Activated T-cell treated with anti-CD3 and anti-CD28 coated beads, Interleukin-2, amount 50 U/mL, for 24 hours (primary cell): ENCODE measurements at regions not wholly inside any gene's neighbourhood (a gene's known extent, or its start where the extent isn't known, plus 50 kb on each side); places are given as distances from the start of the nearest gene placed in this dataset.
"Not testable (repeated sequence)": the region's sequence is repeated elsewhere in the genome, so short reads cannot be mapped to it uniquely, and the experiment has no call there.

Source experiments
- DNase-seq: peaks from one replicate; pipeline ENCODE4 v3.0.0-alpha.2; 2020
- H3K27ac Mint-ChIP-seq: 2 replicates; pipeline ENCODE4 v1.8.0; 2020; ENCODE audit warnings: mild to moderate bottlenecking, mixed read lengths
- H3K27me3 Mint-ChIP-seq: 2 replicates; pipeline ENCODE4 v1.8.0; 2020; ENCODE audit warnings: mixed read lengths
- H3K36me3 Mint-ChIP-seq: 2 replicates; pipeline ENCODE4 v1.8.0; 2020; ENCODE audit warnings: low read depth, mixed read lengths
- H3K4me1 Mint-ChIP-seq: 2 replicates; pipeline ENCODE4 v1.8.0; 2020; ENCODE audit warnings: low read depth, mixed read lengths
- H3K4me3 Mint-ChIP-seq: 2 replicates; pipeline ENCODE4 v1.8.0; 2020; ENCODE audit warnings: mild to moderate bottlenecking, moderate library complexity, mixed read lengths
- H3K9me3 Mint-ChIP-seq: 2 replicates; pipeline ENCODE4 v1.8.0; 2020; ENCODE audit warnings: mixed read lengths

- DNase-seq, H3K36me3 Mint-ChIP-seq, H3K27ac Mint-ChIP-seq, H3K4me3 Mint-ChIP-seq, H3K4me1 Mint-ChIP-seq, H3K9me3 Mint-ChIP-seq, H3K27me3 Mint-ChIP-seq: not testable (repeated sequence)
Observed at GRCh38 chr16:21370791-21371190, 92.7 kb upstream of the CRYM start.

GRCh38 chr16:21368973-21369942, 91.2 kb upstream of the CRYM start:
- not testable (repeated sequence) for H3K4me3 Mint-ChIP-seq, H3K9me3 Mint-ChIP-seq, H3K27me3 Mint-ChIP-seq, H3K36me3 Mint-ChIP-seq, H3K27ac Mint-ChIP-seq, DNase-seq, H3K4me1 Mint-ChIP-seq

- not testable (repeated sequence) for DNase-seq, H3K4me3 Mint-ChIP-seq, H3K36me3 Mint-ChIP-seq, H3K4me1 Mint-ChIP-seq, H3K27me3 Mint-ChIP-seq, H3K9me3 Mint-ChIP-seq, H3K27ac Mint-ChIP-seq
Observed at GRCh38 chr16:21367733-21368421, 89.8 kb upstream of the CRYM start.

GRCh38 chr16:21366998-21367397, 88.9 kb upstream of the CRYM start:
- not testable (repeated sequence) for H3K4me3 Mint-ChIP-seq, H3K36me3 Mint-ChIP-seq, H3K27me3 Mint-ChIP-seq, H3K9me3 Mint-ChIP-seq, H3K4me1 Mint-ChIP-seq, DNase-seq, H3K27ac Mint-ChIP-seq

- H3K27me3 Mint-ChIP-seq, H3K4me3 Mint-ChIP-seq: not testable (repeated sequence)
Observed at GRCh38 chr16:21365541-21365940, 87.5 kb upstream of the CRYM start.

GRCh38 chr16:21363550-21364223, 85.6 kb upstream of the CRYM start:
- not testable (repeated sequence) for H3K9me3 Mint-ChIP-seq, DNase-seq, H3K4me3 Mint-ChIP-seq, H3K4me1 Mint-ChIP-seq, H3K36me3 Mint-ChIP-seq, H3K27ac Mint-ChIP-seq
- H3K27me3 Mint-ChIP-seq, result peaks cover 17% of the 10 kb centered on the region

More at GRCh38 chr16:21365541-21365940, 87.5 kb upstream of the CRYM start:
- not testable (repeated sequence) for H3K36me3 Mint-ChIP-seq, H3K4me1 Mint-ChIP-seq, H3K9me3 Mint-ChIP-seq, H3K27ac Mint-ChIP-seq, DNase-seq

GRCh38 chr16:21361612-21362227, 83.6 kb upstream of the CRYM start:
- peaks cover 19% of the 10 kb centered on the region for H3K27me3 Mint-ChIP-seq
- H3K27ac Mint-ChIP-seq, result not testable (repeated sequence)

GRCh38 chr16:21361045-21361444, 83.0 kb upstream of the CRYM start:
- H3K27me3 Mint-ChIP-seq, result peaks cover 25% of the 10 kb centered on the region
- not testable (repeated sequence) for H3K9me3 Mint-ChIP-seq, H3K27ac Mint-ChIP-seq, H3K4me1 Mint-ChIP-seq, DNase-seq, H3K36me3 Mint-ChIP-seq, H3K4me3 Mint-ChIP-seq

More at GRCh38 chr16:21361612-21362227, 83.6 kb upstream of the CRYM start:
- not testable (repeated sequence) for DNase-seq, H3K4me3 Mint-ChIP-seq, H3K36me3 Mint-ChIP-seq, H3K9me3 Mint-ChIP-seq, H3K4me1 Mint-ChIP-seq

GRCh38 chr16:21359513-21359912, 81.4 kb upstream of the CRYM start:
- H3K27me3 Mint-ChIP-seq, result peaks cover 32% of the 10 kb centered on the region
- H3K36me3 Mint-ChIP-seq, DNase-seq, H3K9me3 Mint-ChIP-seq, H3K4me3 Mint-ChIP-seq, H3K27ac Mint-ChIP-seq, H3K4me1 Mint-ChIP-seq: not testable (repeated sequence)

GRCh38 chr16:21358261-21358795, 80.2 kb upstream of the CRYM start:
- not testable (repeated sequence) for H3K36me3 Mint-ChIP-seq, H3K4me1 Mint-ChIP-seq, H3K9me3 Mint-ChIP-seq, H3K27ac Mint-ChIP-seq, H3K4me3 Mint-ChIP-seq, DNase-seq
- H3K27me3 Mint-ChIP-seq, result peaks cover 36% of the 10 kb centered on the region

- not testable (repeated sequence) for H3K4me1 Mint-ChIP-seq, H3K9me3 Mint-ChIP-seq, DNase-seq, H3K27ac Mint-ChIP-seq, H3K36me3 Mint-ChIP-seq, H3K4me3 Mint-ChIP-seq
- H3K27me3 Mint-ChIP-seq, result peaks cover 32% of the 10 kb centered on the region
Observed at GRCh38 chr16:21356308-21356707, 78.2 kb upstream of the CRYM start.

GRCh38 chr16:21351433-21351832, 73.3 kb upstream of the CRYM start:
- DNase-seq, H3K4me3 Mint-ChIP-seq, H3K27ac Mint-ChIP-seq, H3K9me3 Mint-ChIP-seq, H3K4me1 Mint-ChIP-seq, H3K36me3 Mint-ChIP-seq: not testable (repeated sequence)
- H3K27me3 Mint-ChIP-seq, result peaks cover 15% of the 10 kb centered on the region

- H3K4me1 Mint-ChIP-seq, H3K4me3 Mint-ChIP-seq, H3K27ac Mint-ChIP-seq, H3K9me3 Mint-ChIP-seq, H3K27me3 Mint-ChIP-seq, DNase-seq, H3K36me3 Mint-ChIP-seq: not testable (repeated sequence)
Observed at GRCh38 chr16:21350851-21351250, 72.8 kb upstream of the CRYM start.

- not testable (repeated sequence) for H3K4me3 Mint-ChIP-seq, H3K27ac Mint-ChIP-seq, H3K27me3 Mint-ChIP-seq, H3K9me3 Mint-ChIP-seq, H3K36me3 Mint-ChIP-seq, DNase-seq, H3K4me1 Mint-ChIP-seq
Observed at GRCh38 chr16:21349336-21349735, 71.2 kb upstream of the CRYM start.
